Hindlimb muscle (tissue), 1 donor: ENCODE measurements at regions not wholly inside any gene's neighbourhood (a gene's known extent, or its start where the extent isn't known, plus 50 kb on each side); places are given as distances from the start of the nearest gene placed in this dataset.
"Not testable (repeated sequence)": the region's sequence is repeated elsewhere in the genome, so short reads cannot be mapped to it uniquely, and the experiment has no call there.

Experiments used
- DNase-seq: peaks from one replicate; pipeline ENCODE4 v3.0.0-alpha.2; 2013

GRCh38 chr3:26763723-26764122 lies 141.2 kb downstream of the LRRC3B start:
- no peak for DNase-seq

GRCh38 chr3:26766031-26766430 lies 143.5 kb downstream of the LRRC3B start:
- DNase-seq: no peak

- DNase-seq: no peak
Measured at GRCh38 chr3:26768068-26768651, 145.6 kb downstream of the LRRC3B start.

GRCh38 chr3:26799679-26800317 lies 177.2 kb downstream of the LRRC3B start:
- DNase-seq: no peak

- DNase-seq: no peak
Measured at GRCh38 chr3:26807272-26807671, 184.7 kb downstream of the LRRC3B start.

- no peak for DNase-seq
Measured at GRCh38 chr3:26825454-26825853, 202.9 kb downstream of the LRRC3B start.

GRCh38 chr3:26827169-26827568 lies 204.6 kb downstream of the LRRC3B start:
- DNase-seq: no peak

GRCh38 chr3:26838026-26838425 lies 215.5 kb downstream of the LRRC3B start:
- no peak for DNase-seq

GRCh38 chr3:26839001-26839400 lies 216.4 kb downstream of the LRRC3B start:
- DNase-seq: no peak

- DNase-seq: no peak
Measured at GRCh38 chr3:26840272-26840870, 217.8 kb downstream of the LRRC3B start.

GRCh38 chr3:26845194-26845593 lies 222.6 kb downstream of the LRRC3B start:
- no peak for DNase-seq

- no peak for DNase-seq
Measured at GRCh38 chr3:26847680-26848079, 225.1 kb downstream of the LRRC3B start.

GRCh38 chr3:26894443-26894842 lies 271.9 kb downstream of the LRRC3B start:
- DNase-seq: no peak

GRCh38 chr3:26915208-26915607 lies 292.6 kb downstream of the LRRC3B start:
- no peak for DNase-seq

- DNase-seq: no peak
Measured at GRCh38 chr3:26920646-26921478, 298.3 kb downstream of the LRRC3B start.

GRCh38 chr3:26931896-26932295 lies 309.3 kb downstream of the LRRC3B start:
- no peak for DNase-seq

GRCh38 chr3:26932752-26933151 lies 310.2 kb downstream of the LRRC3B start:
- DNase-seq: no peak

- DNase-seq: not testable (repeated sequence)
Measured at GRCh38 chr3:26945480-26945879, 322.9 kb downstream of the LRRC3B start.

- no peak for DNase-seq
Measured at GRCh38 chr3:26960382-26960781, 337.8 kb downstream of the LRRC3B start.

- peak; percentile 14 for DNase-seq
Measured at GRCh38 chr3:26962492-26963360, 340.2 kb downstream of the LRRC3B start.

- DNase-seq: no peak
Measured at GRCh38 chr3:26963361-26963743, 340.8 kb downstream of the LRRC3B start.

GRCh38 chr3:26964313-26964712 lies 341.7 kb downstream of the LRRC3B start:
- DNase-seq: no peak
